ENCODE measurements at regions not wholly inside any gene's neighbourhood (a gene's known extent, or its start where the extent isn't known, plus 50 kb on each side); places are given as distances from the start of the nearest gene placed in this dataset.

GRCh38 chr5:175820230-175820629 is 51.1 kb upstream of the CPLX2 start:
- TF ChIP-seq EP300 (IDR thresholded peaks at IDR 0.05) (no peak), POLR2A (IDR thresholded peaks at IDR 0.05) (no peak)
- TF ChIP-seq, protein P1, sequence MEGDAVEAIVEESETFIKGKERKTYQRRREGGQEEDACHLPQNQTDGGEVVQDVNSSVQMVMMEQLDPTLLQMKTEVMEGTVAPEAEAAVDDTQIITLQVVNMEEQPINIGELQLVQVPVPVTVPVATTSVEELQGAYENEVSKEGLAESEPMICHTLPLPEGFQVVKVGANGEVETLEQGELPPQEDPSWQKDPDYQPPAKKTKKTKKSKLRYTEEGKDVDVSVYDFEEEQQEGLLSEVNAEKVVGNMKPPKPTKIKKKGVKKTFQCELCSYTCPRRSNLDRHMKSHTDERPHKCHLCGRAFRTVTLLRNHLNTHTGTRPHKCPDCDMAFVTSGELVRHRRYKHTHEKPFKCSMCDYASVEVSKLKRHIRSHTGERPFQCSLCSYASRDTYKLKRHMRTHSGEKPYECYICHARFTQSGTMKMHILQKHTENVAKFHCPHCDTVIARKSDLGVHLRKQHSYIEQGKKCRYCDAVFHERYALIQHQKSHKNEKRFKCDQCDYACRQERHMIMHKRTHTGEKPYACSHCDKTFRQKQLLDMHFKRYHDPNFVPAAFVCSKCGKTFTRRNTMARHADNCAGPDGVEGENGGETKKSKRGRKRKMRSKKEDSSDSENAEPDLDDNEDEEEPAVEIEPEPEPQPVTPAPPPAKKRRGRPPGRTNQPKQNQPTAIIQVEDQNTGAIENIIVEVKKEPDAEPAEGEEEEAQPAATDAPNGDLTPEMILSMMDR (IDR thresholded peaks at IDR 0.05): no peak

All from ovary (tissue), 3 donors.